ENCODE measurements at regions not wholly inside any gene's neighbourhood (a gene's known extent, or its start where the extent isn't known, plus 50 kb on each side); places are given as distances from the start of the nearest gene placed in this dataset.

GRCh38 chr9:95595721-95596295, 79.0 kb upstream of the PTCH1 start:
- Histone ChIP-seq H3K36me3 (no peaks in the 10 kb centered on the region), H3K27ac (no peak overlapping the region), H3K9me3 (no peaks in the 10 kb centered on the region), H3K27me3 (no peaks in the 10 kb centered on the region), H3K4me3 (no peak overlapping the region), H3K4me1 (no peaks in the 10 kb centered on the region)
- intact Hi-C loops (cut with DNase I; ENCODE audit: low total_unique reads) (no loop called here), in situ Hi-C loops (cut with MboI; ENCODE audit: low sequenced_read_pairs in 4 of 4) (no loop called here)
- TF ChIP-seq POLR2A (IDR thresholded peaks at IDR 0.05) = no peak
- TF ChIP-seq, protein P1, sequence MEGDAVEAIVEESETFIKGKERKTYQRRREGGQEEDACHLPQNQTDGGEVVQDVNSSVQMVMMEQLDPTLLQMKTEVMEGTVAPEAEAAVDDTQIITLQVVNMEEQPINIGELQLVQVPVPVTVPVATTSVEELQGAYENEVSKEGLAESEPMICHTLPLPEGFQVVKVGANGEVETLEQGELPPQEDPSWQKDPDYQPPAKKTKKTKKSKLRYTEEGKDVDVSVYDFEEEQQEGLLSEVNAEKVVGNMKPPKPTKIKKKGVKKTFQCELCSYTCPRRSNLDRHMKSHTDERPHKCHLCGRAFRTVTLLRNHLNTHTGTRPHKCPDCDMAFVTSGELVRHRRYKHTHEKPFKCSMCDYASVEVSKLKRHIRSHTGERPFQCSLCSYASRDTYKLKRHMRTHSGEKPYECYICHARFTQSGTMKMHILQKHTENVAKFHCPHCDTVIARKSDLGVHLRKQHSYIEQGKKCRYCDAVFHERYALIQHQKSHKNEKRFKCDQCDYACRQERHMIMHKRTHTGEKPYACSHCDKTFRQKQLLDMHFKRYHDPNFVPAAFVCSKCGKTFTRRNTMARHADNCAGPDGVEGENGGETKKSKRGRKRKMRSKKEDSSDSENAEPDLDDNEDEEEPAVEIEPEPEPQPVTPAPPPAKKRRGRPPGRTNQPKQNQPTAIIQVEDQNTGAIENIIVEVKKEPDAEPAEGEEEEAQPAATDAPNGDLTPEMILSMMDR (IDR thresholded peaks at IDR 0.05 in 4 of 5, conservative IDR thresholded peaks at IDR 0.05 in 1 of 5) = no peak
- no peak for DNase-seq
- no peak for ATAC-seq

DNA sequence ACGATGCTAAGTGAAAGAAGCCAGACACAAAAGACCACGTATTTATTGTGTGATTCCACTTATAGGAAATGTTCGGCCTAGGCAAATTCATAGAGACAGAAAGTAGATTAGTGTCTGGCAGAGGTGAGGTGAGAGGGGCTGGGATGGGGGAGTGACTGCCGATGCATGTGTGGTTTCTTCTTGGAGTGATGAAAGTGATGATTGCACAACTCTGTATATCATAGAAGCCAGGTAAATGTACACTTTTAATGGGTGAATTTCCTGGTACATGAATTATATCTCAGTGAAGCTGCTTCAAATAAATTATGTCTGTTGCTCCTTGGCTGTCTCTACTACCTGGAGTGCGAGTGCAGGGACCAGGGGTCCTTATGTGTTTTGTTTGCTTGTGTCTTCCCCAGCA, 76.2 kb upstream of the PTCH1 start:
- no peaks in the 10 kb centered on the region for H3K4me1 ChIP-seq
- no peak for TF ChIP-seq POLR2A (IDR thresholded peaks at IDR 0.05)
- TF ChIP-seq, protein P1 (IDR thresholded peaks at IDR 0.05 in 4 of 5, conservative IDR thresholded peaks at IDR 0.05 in 1 of 5) = no peak
- in situ Hi-C loops (cut with MboI; ENCODE audit: low sequenced_read_pairs in 4 of 4) = no loop called here

GRCh38 chr9:95588724-95589588, 72.2 kb upstream of the PTCH1 start:
- intact Hi-C loops (cut with DNase I; ENCODE audit: low total_unique reads) (no loop called here), in situ Hi-C loops (cut with MboI; ENCODE audit: low sequenced_read_pairs in 4 of 4) (no loop called here)
- no peak overlapping the region for H3K4me3 ChIP-seq
- no peaks in the 10 kb centered on the region for H3K36me3 ChIP-seq
- H3K27ac ChIP-seq = no peak overlapping the region
- no peaks in the 10 kb centered on the region for H3K27me3 ChIP-seq
- TF ChIP-seq, protein P1 (IDR thresholded peaks at IDR 0.05 in 4 of 5, conservative IDR thresholded peaks at IDR 0.05 in 1 of 5) = no peak
- no peak for TF ChIP-seq POLR2A (IDR thresholded peaks at IDR 0.05)
- H3K4me1 ChIP-seq = no peaks in the 10 kb centered on the region
- no peak for ATAC-seq
- H3K9me3 ChIP-seq = no peaks in the 10 kb centered on the region
- DNase-seq = no peak

More for the DNA sequence above, 76.2 kb upstream of the PTCH1 start:
- intact Hi-C loops (cut with DNase I; ENCODE audit: low total_unique reads) = no loop called here
- H3K9me3 ChIP-seq = no peaks in the 10 kb centered on the region
- H3K27ac ChIP-seq = no peak overlapping the region
- no peak overlapping the region for H3K4me3 ChIP-seq
- H3K36me3 ChIP-seq = no peaks in the 10 kb centered on the region
- DNase-seq = no peak
- ATAC-seq = no peak
- no peaks in the 10 kb centered on the region for H3K27me3 ChIP-seq

GRCh38 chr9:95587021-95587964, 70.5 kb upstream of the PTCH1 start:
- Histone ChIP-seq H3K27me3 (no peaks in the 10 kb centered on the region), H3K4me3 (no peak overlapping the region), H3K36me3 (no peaks in the 10 kb centered on the region), H3K4me1 (no peaks in the 10 kb centered on the region), H3K9me3 (no peaks in the 10 kb centered on the region), H3K27ac (no peak overlapping the region)
- intact Hi-C loops (cut with DNase I; ENCODE audit: low total_unique reads) = no loop called here
- ATAC-seq (no peak), DNase-seq (no peak)
- TF ChIP-seq POLR2A (IDR thresholded peaks at IDR 0.05) = no peak
- TF ChIP-seq, protein P1 (IDR thresholded peaks at IDR 0.05 in 4 of 5, conservative IDR thresholded peaks at IDR 0.05 in 1 of 5) = no peak
- in situ Hi-C loops (cut with MboI; ENCODE audit: low sequenced_read_pairs in 4 of 4) = no loop called here

Data from gastrocnemius medialis (tissue), 4 donors.